Esophagus muscularis mucosa (tissue), 4 donors: ENCODE measurements at regions not wholly inside any gene's neighbourhood (a gene's known extent, or its start where the extent isn't known, plus 50 kb on each side); places are given as distances from the start of the nearest gene placed in this dataset.

ENCODE experiments used
- DNase-seq: peaks from one replicate; pipeline ENCODE4 v3.0.0-alpha.2; 2017; ENCODE audit errors: extremely low spot score
- H3K27ac ChIP-seq, 4 donors: fragments of 200-600 bp; sonication (generic); replicated peaks in 1 of 4; 1 replicate in 3 of 4; 2 replicates in 1 of 4; pipeline ENCODE4 v1.5.1; 2016 to 2019; ENCODE audit warnings: mild to moderate bottlenecking in 1 of 4
- H3K27me3 ChIP-seq, 4 donors: fragments of 200-600 bp; sonication (generic); one replicate each; pipeline versions ENCODE4 v1.5.1 to v1.6.0; 2016 to 2019
- H3K36me3 ChIP-seq, 4 donors: fragments of 200-600 bp; sonication (generic); one replicate each; pipeline ENCODE4 v1.5.1; 2016 to 2019
- H3K4me1 ChIP-seq, 4 donors: fragments of 200-600 bp; sonication (generic); one replicate each; pipeline ENCODE4 v1.5.1; 2016 to 2019
- H3K4me3 ChIP-seq, 4 donors: fragments of 200-600 bp; sonication (generic); 1 replicate in 2 of 4; 2 replicates in 2 of 4; pipeline ENCODE4 v1.5.1; 2016 to 2019; ENCODE audit warnings: mild to moderate bottlenecking in 4 of 4, moderate library complexity in 1 of 4
- H3K9me3 ChIP-seq, 4 donors: fragments of 200-600 bp; sonication (generic); 1 replicate in 3 of 4; 2 replicates in 1 of 4; pipeline ENCODE4 v1.5.1; 2016 to 2019
- CTCF ChIP-seq, 3 experiments: fragments of 200-600 bp in 2 of 3; fragments of 450-650 bp in 1 of 3; sonication (generic) in 2 of 3; IDR thresholded peaks; one replicate each; pipeline ENCODE4 v1.5.1; 2017 to 2019; ENCODE audit warnings: antibody characterized with exemption in 3 of 3, mild to moderate bottlenecking in 2 of 3, moderate library complexity in 1 of 3
- EP300 ChIP-seq: sonication (generic); formaldehyde crosslinking; IDR thresholded peaks from one replicate; pipeline ENCODE4 v1.6.1; 2017; ENCODE audit warnings: antibody characterized with exemption
- POLR2A ChIP-seq: fragments of 450-650 bp; IDR thresholded peaks from one replicate; pipeline ENCODE4 v1.6.1; 2017; ENCODE audit warnings: antibody characterized with exemption, moderate library complexity, mild to moderate bottlenecking, low read depth
- POLR2AphosphoS5 ChIP-seq, 2 donors: sonication (generic); formaldehyde crosslinking; IDR thresholded peaks; one replicate each; pipeline ENCODE4 v1.6.1; 2017; ENCODE audit warnings: antibody characterized with exemption in 2 of 2
- WGBS: methylation state at CpG from one replicate; pipeline ENCODE4 v1.1.5; 2018; 5-methylcytosine and 5-hydroxymethylcytosine counted together
- intact Hi-C: fragments of 100-400 bp; cut with DNase I; formaldehyde crosslinking; loops from one replicate; pipeline ENCODE4 v1.15.1; 2023

- Histone ChIP-seq H3K27me3 (no peaks in the 10 kb centered on the region), H3K4me3 (no peak overlapping the region), H3K36me3 (no peaks in the 10 kb centered on the region), H3K4me1 (no peaks in the 10 kb centered on the region), H3K27ac (no peak overlapping the region), H3K9me3 (no peaks in the 10 kb centered on the region)
- no peak for DNase-seq
- WGBS: 75% methylated on average over 3 of the region's 3 CpGs
- intact Hi-C loops: no loop called here
- TF ChIP-seq CTCF (IDR thresholded peaks at IDR 0.05) (no peak), POLR2A (no peak), POLR2AphosphoS5 (IDR thresholded peaks at IDR 0.05) (no peak), EP300 (no peak)
Measured at GRCh38 chr4:29972121-29972520, 748.0 kb upstream of the PCDH7 start.

- WGBS: 83% methylated on average over 2 of the region's 3 CpGs
- no peak for DNase-seq
Measured at GRCh38 chr4:29983890-29984289, 736.3 kb upstream of the PCDH7 start.

GRCh38 chr4:30001628-30002027, 718.5 kb upstream of the PCDH7 start:
- intact Hi-C loops: no loop called here
- Histone ChIP-seq H3K36me3 (no peaks in the 10 kb centered on the region), H3K4me1 (no peaks in the 10 kb centered on the region), H3K27ac (no peak overlapping the region), H3K27me3 (no peaks in the 10 kb centered on the region), H3K4me3 (no peak overlapping the region), H3K9me3 (no peaks in the 10 kb centered on the region)
- TF ChIP-seq POLR2A (no peak), POLR2AphosphoS5 (IDR thresholded peaks at IDR 0.05) (no peak), EP300 (no peak), CTCF (IDR thresholded peaks at IDR 0.05) (no peak)
- WGBS: 71% methylated on average over 1 of the region's 1 CpG
- DNase-seq: no peak

More at GRCh38 chr4:29983890-29984289, 736.3 kb upstream of the PCDH7 start:
- intact Hi-C loops: no loop called here
- Histone ChIP-seq H3K27me3 (no peaks in the 10 kb centered on the region), H3K4me3 (no peak overlapping the region), H3K9me3 (no peaks in the 10 kb centered on the region), H3K27ac (no peak overlapping the region), H3K4me1 (no peaks in the 10 kb centered on the region), H3K36me3 (no peaks in the 10 kb centered on the region)
- TF ChIP-seq CTCF (IDR thresholded peaks at IDR 0.05) (no peak), POLR2A (no peak), EP300 (no peak), POLR2AphosphoS5 (IDR thresholded peaks at IDR 0.05) (no peak)

- intact Hi-C loops: no loop called here
Measured at GRCh38 chr4:30002341-30002740, 717.8 kb upstream of the PCDH7 start.

More at GRCh38 chr4:30002341-30002740, 717.8 kb upstream of the PCDH7 start:
- H3K4me3 ChIP-seq: no peak overlapping the region
- no peaks in the 10 kb centered on the region for H3K36me3 ChIP-seq
- no peak for TF ChIP-seq POLR2AphosphoS5 (IDR thresholded peaks at IDR 0.05)
- no peak for TF ChIP-seq CTCF (IDR thresholded peaks at IDR 0.05)
- no peak for TF ChIP-seq EP300
- TF ChIP-seq POLR2A: no peak
- H3K27ac ChIP-seq: no peak overlapping the region
- H3K4me1 ChIP-seq: no peaks in the 10 kb centered on the region
- 93% methylated on average over 3 of the region's 3 CpGs for WGBS
- H3K27me3 ChIP-seq: no peaks in the 10 kb centered on the region
- DNase-seq: no peak
- H3K9me3 ChIP-seq: no peaks in the 10 kb centered on the region
